ENCODE measurements at regions not wholly inside any gene's neighbourhood (a gene's known extent, or its start where the extent isn't known, plus 50 kb on each side); places are given as distances from the start of the nearest gene placed in this dataset.

- TF ChIP-seq POU6F1 (CRISPR knock-in tag; IDR thresholded peaks at IDR 0.05; ENCODE audit: borderline replicate concordance, low read depth) (no peak), ZC3H10 (CRISPR knock-in tag; IDR thresholded peaks at IDR 0.05) (no peak)
Observed at GRCh38 chr4:126028876-126029275, 714.1 kb downstream of the FAT4 start (continued).

GRCh38 chr4:126037231-126037630 is 722.5 kb downstream of the FAT4 start:
- no peak for ATAC-seq
- TF ChIP-seq GLIS3 (CRISPR knock-in tag; IDR thresholded peaks at IDR 0.05) (no peak), PPARA (CRISPR knock-in tag; IDR thresholded peaks at IDR 0.05; ENCODE audit: borderline replicate concordance) (no peak), ARNTL (CRISPR knock-in tag; IDR thresholded peaks at IDR 0.05; ENCODE audit: borderline replicate concordance, low read depth) (no peak), ZNF8 (CRISPR knock-in tag; IDR thresholded peaks at IDR 0.05) (no peak), SNAI2 (CRISPR knock-in tag; IDR thresholded peaks at IDR 0.05) (no peak), ZNF565 (CRISPR knock-in tag; conservative IDR thresholded peaks at IDR 0.05; ENCODE audit: low read depth) (no peak), ZFP3 (CRISPR knock-in tag; IDR thresholded peaks at IDR 0.05) (no peak), ESRRG (CRISPR knock-in tag; IDR thresholded peaks at IDR 0.05) (no peak), TSHZ2 (CRISPR knock-in tag; IDR thresholded peaks at IDR 0.05) (no peak), CSDC2 (CRISPR knock-in tag; IDR thresholded peaks at IDR 0.05) (no peak), BACH2 (CRISPR knock-in tag; IDR thresholded peaks at IDR 0.05; ENCODE audit: borderline replicate concordance) (no peak), ZC3H10 (CRISPR knock-in tag; IDR thresholded peaks at IDR 0.05) (no peak), TCF4 (CRISPR knock-in tag; IDR thresholded peaks at IDR 0.05; ENCODE audit: borderline replicate concordance) (no peak), ZFP30 (CRISPR knock-in tag; IDR thresholded peaks at IDR 0.05) (no peak), ISL1 (CRISPR knock-in tag; IDR thresholded peaks at IDR 0.05) (no peak), ZNF70 (CRISPR knock-in tag; IDR thresholded peaks at IDR 0.05) (no peak), TOX (CRISPR knock-in tag; IDR thresholded peaks at IDR 0.05; ENCODE audit: borderline replicate concordance) (no peak), CSRNP3 (CRISPR knock-in tag; IDR thresholded peaks at IDR 0.05) (no peak), POU6F1 (CRISPR knock-in tag; IDR thresholded peaks at IDR 0.05; ENCODE audit: borderline replicate concordance, low read depth) (no peak)

GRCh38 chr4:126038502-126039144 is 723.9 kb downstream of the FAT4 start:
- no peak; the same call in 2 of the 3 replicates for ATAC-seq
- TF ChIP-seq ZC3H10 (CRISPR knock-in tag; IDR thresholded peaks at IDR 0.05) (no peak), ISL1 (CRISPR knock-in tag; IDR thresholded peaks at IDR 0.05) (peak; percentile 24; the same call in 1 of the 2 replicates), TSHZ2 (CRISPR knock-in tag; IDR thresholded peaks at IDR 0.05) (no peak), SNAI2 (CRISPR knock-in tag; IDR thresholded peaks at IDR 0.05) (no peak), ZNF565 (CRISPR knock-in tag; conservative IDR thresholded peaks at IDR 0.05; ENCODE audit: low read depth) (no peak), BACH2 (CRISPR knock-in tag; IDR thresholded peaks at IDR 0.05; ENCODE audit: borderline replicate concordance) (no peak)
